ENCODE measurements at regions not wholly inside any gene's neighbourhood (a gene's known extent, or its start where the extent isn't known, plus 50 kb on each side); places are given as distances from the start of the nearest gene placed in this dataset.

- Mint-ChIP-seq H3K4me1 (peaks cover 20% of the 10 kb centered on the region), H3K4me3 (no peak overlapping the region), H3K27me3 (ENCODE audit: low read depth) (no peaks in the 10 kb centered on the region), H3K27ac (no peak overlapping the region), H3K36me3 (peaks cover 5% of the 10 kb centered on the region; the same call in 1 of the 2 replicates), H3K9me3 (peaks cover 13% of the 10 kb centered on the region)
- POLR2A ChIA-PET = no interaction called here
- CTCF ChIA-PET = no interaction called here
- ATAC-seq (no peak), DNase-seq (ENCODE audit: low spot score) (no peak)
- TF ChIP-seq RELA (CRISPR knock-in tag; IDR thresholded peaks at IDR 0.05; ENCODE audit: borderline replicate concordance) (no peak), HMGA2 (CRISPR knock-in tag; IDR thresholded peaks at IDR 0.05) (no peak), FOXP1 (CRISPR knock-in tag; IDR thresholded peaks at IDR 0.05; ENCODE audit: borderline replicate concordance) (no peak), CDX4 (CRISPR knock-in tag; IDR thresholded peaks at IDR 0.05; ENCODE audit: borderline replicate concordance) (no peak), GABPB1 (CRISPR knock-in tag; IDR thresholded peaks at IDR 0.05) (no peak), STAT6 (CRISPR knock-in tag; conservative IDR thresholded peaks at IDR 0.05; ENCODE audit: low read depth) (no peak), USF2 (CRISPR knock-in tag; IDR thresholded peaks at IDR 0.05) (no peak), ELF4 (CRISPR knock-in tag; IDR thresholded peaks at IDR 0.05; ENCODE audit: low read depth) (no peak), GTF2I (CRISPR knock-in tag; conservative IDR thresholded peaks at IDR 0.05) (no peak), ZNF671 (CRISPR knock-in tag; IDR thresholded peaks at IDR 0.05) (no peak), SP1 (CRISPR knock-in tag; conservative IDR thresholded peaks at IDR 0.05) (no peak), TEAD4 (CRISPR knock-in tag; IDR thresholded peaks at IDR 0.05) (no peak)
- TF ChIP-seq, protein P1, sequence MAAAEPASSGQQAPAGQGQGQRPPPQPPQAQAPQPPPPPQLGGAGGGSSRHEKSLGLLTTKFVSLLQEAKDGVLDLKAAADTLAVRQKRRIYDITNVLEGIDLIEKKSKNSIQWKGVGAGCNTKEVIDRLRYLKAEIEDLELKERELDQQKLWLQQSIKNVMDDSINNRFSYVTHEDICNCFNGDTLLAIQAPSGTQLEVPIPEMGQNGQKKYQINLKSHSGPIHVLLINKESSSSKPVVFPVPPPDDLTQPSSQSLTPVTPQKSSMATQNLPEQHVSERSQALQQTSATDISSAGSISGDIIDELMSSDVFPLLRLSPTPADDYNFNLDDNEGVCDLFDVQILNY (CRISPR knock-in tag; IDR thresholded peaks at IDR 0.05) = no peak
- TF ChIP-seq, protein P2, sequence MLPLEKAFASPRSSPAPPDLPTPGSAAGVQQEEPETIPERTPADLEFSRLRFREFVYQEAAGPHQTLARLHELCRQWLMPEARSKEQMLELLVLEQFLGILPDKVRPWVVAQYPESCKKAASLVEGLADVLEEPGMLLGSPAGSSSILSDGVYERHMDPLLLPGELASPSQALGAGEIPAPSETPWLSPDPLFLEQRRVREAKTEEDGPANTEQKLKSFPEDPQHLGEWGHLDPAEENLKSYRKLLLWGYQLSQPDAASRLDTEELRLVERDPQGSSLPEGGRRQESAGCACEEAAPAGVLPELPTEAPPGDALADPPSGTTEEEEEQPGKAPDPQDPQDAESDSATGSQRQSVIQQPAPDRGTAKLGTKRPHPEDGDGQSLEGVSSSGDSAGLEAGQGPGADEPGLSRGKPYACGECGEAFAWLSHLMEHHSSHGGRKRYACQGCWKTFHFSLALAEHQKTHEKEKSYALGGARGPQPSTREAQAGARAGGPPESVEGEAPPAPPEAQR (CRISPR knock-in tag; IDR thresholded peaks at IDR 0.05) = no peak
- TF ChIP-seq, protein P3, sequence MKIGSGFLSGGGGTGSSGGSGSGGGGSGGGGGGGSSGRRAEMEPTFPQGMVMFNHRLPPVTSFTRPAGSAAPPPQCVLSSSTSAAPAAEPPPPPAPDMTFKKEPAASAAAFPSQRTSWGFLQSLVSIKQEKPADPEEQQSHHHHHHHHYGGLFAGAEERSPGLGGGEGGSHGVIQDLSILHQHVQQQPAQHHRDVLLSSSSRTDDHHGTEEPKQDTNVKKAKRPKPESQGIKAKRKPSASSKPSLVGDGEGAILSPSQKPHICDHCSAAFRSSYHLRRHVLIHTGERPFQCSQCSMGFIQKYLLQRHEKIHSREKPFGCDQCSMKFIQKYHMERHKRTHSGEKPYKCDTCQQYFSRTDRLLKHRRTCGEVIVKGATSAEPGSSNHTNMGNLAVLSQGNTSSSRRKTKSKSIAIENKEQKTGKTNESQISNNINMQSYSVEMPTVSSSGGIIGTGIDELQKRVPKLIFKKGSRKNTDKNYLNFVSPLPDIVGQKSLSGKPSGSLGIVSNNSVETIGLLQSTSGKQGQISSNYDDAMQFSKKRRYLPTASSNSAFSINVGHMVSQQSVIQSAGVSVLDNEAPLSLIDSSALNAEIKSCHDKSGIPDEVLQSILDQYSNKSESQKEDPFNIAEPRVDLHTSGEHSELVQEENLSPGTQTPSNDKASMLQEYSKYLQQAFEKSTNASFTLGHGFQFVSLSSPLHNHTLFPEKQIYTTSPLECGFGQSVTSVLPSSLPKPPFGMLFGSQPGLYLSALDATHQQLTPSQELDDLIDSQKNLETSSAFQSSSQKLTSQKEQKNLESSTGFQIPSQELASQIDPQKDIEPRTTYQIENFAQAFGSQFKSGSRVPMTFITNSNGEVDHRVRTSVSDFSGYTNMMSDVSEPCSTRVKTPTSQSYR (CRISPR knock-in tag; IDR thresholded peaks at IDR 0.05) = no peak
- TF ChIP-seq, protein P4, sequence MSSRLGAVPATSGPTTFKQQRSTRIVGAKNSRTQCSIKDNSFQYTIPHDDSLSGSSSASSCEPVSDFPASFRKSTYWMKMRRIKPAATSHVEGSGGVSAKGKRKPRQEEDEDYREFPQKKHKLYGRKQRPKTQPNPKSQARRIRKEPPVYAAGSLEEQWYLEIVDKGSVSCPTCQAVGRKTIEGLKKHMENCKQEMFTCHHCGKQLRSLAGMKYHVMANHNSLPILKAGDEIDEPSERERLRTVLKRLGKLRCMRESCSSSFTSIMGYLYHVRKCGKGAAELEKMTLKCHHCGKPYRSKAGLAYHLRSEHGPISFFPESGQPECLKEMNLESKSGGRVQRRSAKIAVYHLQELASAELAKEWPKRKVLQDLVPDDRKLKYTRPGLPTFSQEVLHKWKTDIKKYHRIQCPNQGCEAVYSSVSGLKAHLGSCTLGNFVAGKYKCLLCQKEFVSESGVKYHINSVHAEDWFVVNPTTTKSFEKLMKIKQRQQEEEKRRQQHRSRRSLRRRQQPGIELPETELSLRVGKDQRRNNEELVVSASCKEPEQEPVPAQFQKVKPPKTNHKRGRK (CRISPR knock-in tag; IDR thresholded peaks at IDR 0.05; ENCODE audit: borderline replicate concordance) = no peak
These were observed 109.4 kb downstream of the SQOR start for GRCh38 chr15:45744236-45744589.

All from WTC11 (cell line).